ENCODE measurements at regions not wholly inside any gene's neighbourhood (a gene's known extent, or its start where the extent isn't known, plus 50 kb on each side); places are given as distances from the start of the nearest gene placed in this dataset.

DNA sequence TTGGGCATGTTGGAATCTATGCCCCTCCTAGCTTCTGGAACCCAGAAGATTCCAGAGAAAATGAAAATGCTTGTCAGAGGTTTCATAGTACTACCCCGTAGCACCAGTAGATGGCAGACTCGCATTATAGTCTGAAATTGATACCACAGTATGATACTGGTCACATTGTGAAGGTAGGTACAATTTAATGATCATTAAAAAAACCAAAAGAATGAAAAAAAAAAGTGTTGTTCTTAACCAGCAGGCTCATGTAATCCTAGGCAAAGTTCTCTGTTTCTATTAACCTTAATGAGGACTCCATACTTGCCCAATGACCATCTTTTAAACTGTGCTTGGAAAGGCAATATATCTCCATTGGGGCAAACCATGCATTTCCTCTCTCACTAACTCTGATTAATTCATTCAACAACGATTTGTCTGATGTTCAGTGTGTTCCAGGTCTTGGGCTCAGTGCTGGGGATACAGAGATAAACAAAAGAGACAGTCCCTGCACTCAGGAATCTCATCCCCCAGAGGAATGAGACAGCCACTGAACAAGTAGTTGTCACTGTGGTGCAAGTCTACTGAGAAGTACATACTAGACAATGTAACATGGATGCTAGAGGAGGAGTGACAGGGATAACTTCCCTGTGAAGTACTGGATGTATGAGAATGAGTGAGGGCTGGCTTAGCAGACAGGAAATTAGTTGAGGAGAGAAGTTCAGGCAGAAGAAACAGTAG is 223.5 kb upstream of the PHYHIPL start (continued):
- TF ChIP-seq CEBPZ (IDR thresholded peaks at IDR 0.05; ENCODE audit: low read depth, low read length) (no peak), MTA3 (IDR thresholded peaks at IDR 0.05; ENCODE audit: borderline replicate concordance, low read length) (no peak), CUX1 (IDR thresholded peaks at IDR 0.05; ENCODE audit: insufficient replicate concordance, low read depth, low read length) (no peak), NFYB (IDR thresholded peaks at IDR 0.05; ENCODE audit: insufficient read depth, low read depth, low read length) (no peak), RCOR1 (conservative IDR thresholded peaks at IDR 0.05; ENCODE audit: low read depth, low read length) (no peak), ASH2L (IDR thresholded peaks at IDR 0.05; ENCODE audit: borderline replicate concordance, low read depth) (no peak), SMAD5 (IDR thresholded peaks at IDR 0.05; ENCODE audit: low read depth) (no peak), RAD21 (IDR thresholded peaks at IDR 0.05; ENCODE audit: insufficient read depth, low read depth, low read length) (peak; percentile 98), FOXM1 (IDR thresholded peaks at IDR 0.05; ENCODE audit: low read depth, low read length) (no peak), NFYA (IDR thresholded peaks at IDR 0.05; ENCODE audit: borderline replicate concordance, low read depth, low read length) (no peak)
- TF ChIP-seq, protein P1, sequence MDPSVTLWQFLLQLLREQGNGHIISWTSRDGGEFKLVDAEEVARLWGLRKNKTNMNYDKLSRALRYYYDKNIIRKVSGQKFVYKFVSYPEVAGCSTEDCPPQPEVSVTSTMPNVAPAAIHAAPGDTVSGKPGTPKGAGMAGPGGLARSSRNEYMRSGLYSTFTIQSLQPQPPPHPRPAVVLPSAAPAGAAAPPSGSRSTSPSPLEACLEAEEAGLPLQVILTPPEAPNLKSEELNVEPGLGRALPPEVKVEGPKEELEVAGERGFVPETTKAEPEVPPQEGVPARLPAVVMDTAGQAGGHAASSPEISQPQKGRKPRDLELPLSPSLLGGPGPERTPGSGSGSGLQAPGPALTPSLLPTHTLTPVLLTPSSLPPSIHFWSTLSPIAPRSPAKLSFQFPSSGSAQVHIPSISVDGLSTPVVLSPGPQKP (IDR thresholded peaks at IDR 0.05; ENCODE audit: low read depth, low read length): no peak
- TF ChIP-seq, protein P2, sequence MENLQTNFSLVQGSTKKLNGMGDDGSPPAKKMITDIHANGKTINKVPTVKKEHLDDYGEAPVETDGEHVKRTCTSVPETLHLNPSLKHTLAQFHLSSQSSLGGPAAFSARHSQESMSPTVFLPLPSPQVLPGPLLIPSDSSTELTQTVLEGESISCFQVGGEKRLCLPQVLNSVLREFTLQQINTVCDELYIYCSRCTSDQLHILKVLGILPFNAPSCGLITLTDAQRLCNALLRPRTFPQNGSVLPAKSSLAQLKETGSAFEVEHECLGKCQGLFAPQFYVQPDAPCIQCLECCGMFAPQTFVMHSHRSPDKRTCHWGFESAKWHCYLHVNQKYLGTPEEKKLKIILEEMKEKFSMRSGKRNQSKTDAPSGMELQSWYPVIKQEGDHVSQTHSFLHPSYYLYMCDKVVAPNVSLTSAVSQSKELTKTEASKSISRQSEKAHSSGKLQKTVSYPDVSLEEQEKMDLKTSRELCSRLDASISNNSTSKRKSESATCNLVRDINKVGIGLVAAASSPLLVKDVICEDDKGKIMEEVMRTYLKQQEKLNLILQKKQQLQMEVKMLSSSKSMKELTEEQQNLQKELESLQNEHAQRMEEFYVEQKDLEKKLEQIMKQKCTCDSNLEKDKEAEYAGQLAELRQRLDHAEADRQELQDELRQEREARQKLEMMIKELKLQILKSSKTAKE (IDR thresholded peaks at IDR 0.05; ENCODE audit: low read depth, poor library complexity, severe bottlenecking): peak; percentile 61

Measured in GM12878 (cell line).